ENCODE measurements at regions not wholly inside any gene's neighbourhood (a gene's known extent, or its start where the extent isn't known, plus 50 kb on each side); places are given as distances from the start of the nearest gene placed in this dataset.

DNA sequence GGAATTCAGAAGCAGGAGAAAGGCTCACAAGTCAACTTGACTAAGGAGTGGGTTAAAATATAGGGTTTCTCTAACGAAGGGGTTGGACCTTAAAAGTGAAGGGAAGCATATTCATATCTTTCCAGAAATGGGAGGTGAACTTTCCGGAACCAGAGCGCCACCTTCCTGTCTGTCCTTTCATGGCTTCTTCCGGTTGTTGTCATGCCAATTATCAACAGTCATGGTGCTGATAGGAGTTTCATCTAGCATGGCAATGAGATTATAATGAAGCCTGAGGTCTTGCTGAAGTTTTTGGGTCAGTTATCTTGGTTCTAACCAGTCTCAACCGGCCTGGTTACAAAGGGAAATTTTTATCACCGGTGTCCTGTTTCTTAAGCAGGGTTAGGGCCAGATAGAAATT, 162.9 kb upstream of the NBEA start:
- TF ChIP-seq CTCF (IDR thresholded peaks at IDR 0.05) = no peak
- TF ChIP-seq POLR2A (IDR thresholded peaks at IDR 0.05) = no peak

All from Peyer's patch (tissue), 4 donors.